GM21423 (cell line): ENCODE measurements at regions not wholly inside any gene's neighbourhood (a gene's known extent, or its start where the extent isn't known, plus 50 kb on each side); places are given as distances from the start of the nearest gene placed in this dataset.

Experiments
- ATAC-seq: cut with Tn5 transposase; IDR thresholded peaks from one replicate; pipeline ENCODE4 v1.9.1; 2021; ENCODE audit warnings: mild to moderate bottlenecking, moderate library complexity; ENCODE audit not compliant: unreplicated experiment

DNA sequence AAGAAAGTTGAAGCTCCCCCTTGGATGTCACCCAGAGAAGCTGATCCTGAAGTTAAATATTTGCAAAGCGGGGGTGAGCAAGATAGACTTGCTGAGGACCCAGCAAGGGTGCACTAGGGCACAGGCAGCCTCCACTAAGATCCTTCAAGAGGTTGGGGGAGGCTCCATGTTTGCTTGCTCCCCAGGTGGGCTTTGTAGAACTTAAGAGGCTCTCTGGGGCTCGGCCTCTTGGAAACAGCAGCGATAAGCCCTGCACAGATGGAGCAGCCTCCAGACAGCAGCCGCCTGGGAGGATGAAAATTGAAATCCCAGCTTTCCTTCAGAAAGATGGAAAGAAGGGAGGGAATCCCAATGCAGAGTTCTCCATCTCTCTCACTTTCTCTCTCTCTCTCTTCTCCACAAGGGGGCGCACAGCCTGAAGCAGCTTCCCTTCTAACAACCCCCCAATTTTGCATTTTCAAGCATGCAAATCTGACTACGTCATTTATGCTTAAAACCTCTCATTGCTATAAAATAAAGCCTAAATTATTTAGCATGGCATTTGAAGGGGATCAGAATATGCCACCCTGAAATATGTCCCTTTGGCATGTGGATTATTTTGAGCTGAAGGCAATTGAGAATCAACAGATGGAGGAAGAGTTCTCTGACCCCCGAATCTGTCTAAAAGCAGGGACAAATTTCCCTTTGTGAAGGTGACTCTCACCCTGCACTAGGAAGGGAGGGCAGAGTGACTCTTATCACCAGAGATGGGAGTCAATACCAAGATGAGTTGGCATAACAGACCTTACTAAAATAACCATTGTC is 185.7 kb upstream of the KLHL29 start:
- no peak for ATAC-seq

DNA sequence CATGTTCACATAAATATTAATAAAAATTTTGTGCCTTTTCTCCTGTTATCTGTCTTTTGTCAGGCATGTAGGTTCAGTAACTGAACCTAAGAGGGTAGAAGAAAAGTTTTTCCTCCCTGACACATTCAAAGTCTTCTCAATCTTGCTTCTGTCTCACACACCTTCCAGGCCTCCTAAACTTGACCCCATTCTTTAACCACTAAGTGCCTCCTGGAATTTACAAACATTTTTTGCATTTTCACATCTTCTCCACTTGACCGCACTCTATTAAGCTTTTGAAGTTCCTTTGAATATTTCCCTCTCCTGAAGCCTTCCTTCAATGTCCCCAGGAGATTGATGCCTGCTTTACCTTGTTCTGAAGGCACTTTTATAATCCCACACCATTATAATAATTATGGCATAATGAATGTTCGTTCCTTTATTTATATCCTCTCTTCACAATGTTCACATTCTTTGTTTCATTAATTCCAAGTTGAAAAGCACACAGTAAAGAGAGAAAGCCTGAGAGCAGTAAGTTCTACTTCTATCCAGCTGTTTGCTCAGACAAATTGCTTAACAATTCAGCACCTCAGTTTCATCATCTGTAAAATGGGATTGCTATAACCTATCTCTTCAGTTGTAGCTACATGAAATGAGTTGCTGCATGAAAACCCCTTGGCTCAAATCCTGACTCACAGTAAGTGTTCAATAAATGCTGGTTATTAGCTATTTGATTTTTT is 184.8 kb upstream of the KLHL29 start:
- no peak for ATAC-seq

DNA sequence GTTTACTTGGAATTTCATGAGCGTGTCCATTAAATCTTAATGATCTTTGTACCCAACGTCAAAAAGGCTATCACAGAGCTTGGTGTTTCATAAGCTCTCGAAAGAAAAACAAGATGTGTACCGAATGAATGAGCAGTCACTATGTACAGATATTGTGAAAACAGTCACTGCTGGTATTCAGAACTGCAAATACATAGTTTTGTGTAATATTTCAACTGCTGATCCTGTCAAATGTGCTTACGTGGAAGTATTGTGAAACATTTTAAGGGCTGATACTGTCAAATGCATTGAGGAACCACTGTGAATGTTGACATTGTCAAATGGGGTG is 184.2 kb upstream of the KLHL29 start:
- no peak for ATAC-seq

DNA sequence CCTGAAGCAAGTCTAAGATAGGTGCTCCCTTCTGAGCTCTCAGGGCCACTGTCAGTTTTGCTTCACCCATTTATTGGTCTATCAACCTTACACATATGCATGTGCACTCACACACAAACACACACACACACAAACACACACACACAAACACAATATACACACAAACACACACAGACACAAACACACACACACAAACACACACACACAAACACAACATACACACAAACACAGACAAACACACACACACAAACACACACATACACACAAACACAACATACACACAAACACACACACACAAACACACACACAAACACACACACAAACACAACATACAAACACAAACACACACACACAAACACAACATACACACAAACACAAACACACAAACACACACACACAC is 181.6 kb upstream of the KLHL29 start:
- ATAC-seq, result no peak

DNA sequence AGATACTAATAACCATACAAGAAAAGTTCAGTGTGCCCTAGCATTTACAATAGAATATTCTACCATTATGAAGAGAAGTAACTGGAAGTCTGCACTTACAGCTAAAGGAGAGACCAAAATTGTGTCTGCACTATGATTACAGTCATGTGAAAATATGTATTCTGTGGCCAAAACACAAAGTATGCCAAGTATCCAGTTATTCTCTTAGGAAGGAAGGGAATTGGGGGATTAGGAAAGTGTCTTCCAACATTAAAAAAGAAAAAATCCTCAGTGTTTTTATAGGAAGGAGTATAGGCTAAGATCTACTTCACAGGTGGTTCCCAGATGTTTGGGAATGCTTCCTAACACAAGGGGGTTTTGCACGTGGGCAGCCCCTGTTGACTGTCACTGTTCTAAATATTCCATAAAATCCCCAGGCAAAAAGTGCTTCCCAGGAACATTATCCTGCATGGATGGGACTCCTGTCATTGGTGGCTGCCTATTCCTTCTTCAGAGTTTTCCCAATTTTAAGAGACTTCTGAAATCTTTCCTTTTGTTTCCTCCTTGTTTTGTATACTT is 180.2 kb upstream of the KLHL29 start:
- no peak for ATAC-seq

DNA sequence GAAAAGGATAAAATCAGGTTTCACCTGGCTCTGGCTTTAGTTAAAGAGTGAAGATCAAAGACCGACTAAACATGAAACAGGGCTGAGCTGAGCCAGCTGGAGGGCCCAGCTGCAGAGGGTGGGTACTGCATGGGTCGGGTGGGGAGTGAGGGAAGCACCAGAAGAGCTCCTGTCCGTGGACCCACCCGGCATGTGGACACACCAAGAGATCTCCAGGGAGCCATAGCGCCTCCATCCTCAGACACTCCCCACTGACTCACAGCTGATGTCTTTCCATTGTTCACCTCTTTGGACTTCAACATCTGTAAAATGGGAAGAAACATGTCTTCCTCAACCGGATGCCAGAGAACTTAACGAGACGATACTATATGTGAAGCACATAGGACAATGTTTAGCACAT is 178.3 kb upstream of the KLHL29 start:
- no peak for ATAC-seq

GRCh38 chr2:23207871-23208270 is 177.1 kb upstream of the KLHL29 start:
- no peak for ATAC-seq

DNA sequence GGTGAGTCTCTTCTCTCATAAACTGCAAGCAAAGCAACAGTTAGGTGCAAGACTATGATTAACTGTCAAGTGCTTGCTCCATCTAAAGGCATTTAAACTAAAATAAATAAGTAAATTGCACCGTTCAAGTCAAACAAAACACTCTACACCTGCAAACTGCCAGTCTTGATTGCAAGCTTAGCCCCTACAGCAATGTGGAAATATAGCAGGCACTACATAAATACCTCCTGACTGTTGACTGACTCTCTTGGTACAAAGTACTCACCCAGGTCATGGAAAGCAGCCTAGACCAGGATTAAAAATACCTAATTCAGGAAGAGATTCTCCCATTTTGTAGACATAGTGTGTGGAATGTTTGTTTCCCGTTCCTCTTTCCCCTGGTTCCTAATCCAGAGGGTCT is 176.6 kb upstream of the KLHL29 start:
- ATAC-seq, result no peak

DNA sequence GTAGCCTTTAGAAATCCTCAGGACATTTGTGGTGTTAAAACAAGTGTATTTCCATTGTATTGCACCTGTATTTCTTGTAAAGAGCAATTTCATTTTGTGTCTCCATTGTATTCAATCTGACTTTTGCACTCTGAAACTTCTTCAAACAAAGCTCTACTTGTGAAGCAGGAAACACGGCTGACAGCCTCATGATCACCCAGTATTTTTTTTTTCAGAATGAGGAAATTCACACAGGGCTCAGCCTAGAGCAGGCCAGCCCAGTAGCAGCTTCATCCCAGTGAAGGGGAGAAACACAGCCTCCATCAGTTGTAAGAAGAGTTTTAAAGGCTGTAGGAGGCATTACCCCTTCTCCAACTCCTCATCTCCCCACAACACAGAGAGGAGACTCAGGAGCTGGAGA is 175.9 kb upstream of the KLHL29 start:
- no peak for ATAC-seq

- no peak for ATAC-seq
Observed at GRCh38 chr2:23211987-23212583, 172.9 kb upstream of the KLHL29 start.

GRCh38 chr2:23213196-23213595 is 171.8 kb upstream of the KLHL29 start:
- no peak for ATAC-seq

- no peak for ATAC-seq
Observed at GRCh38 chr2:23215016-23215415, 170.0 kb upstream of the KLHL29 start.

- ATAC-seq, result no peak
Observed at GRCh38 chr2:23219666-23220065, 165.3 kb upstream of the KLHL29 start.

- ATAC-seq, result no peak
Observed at GRCh38 chr2:23220513-23221094, 164.4 kb upstream of the KLHL29 start.

DNA sequence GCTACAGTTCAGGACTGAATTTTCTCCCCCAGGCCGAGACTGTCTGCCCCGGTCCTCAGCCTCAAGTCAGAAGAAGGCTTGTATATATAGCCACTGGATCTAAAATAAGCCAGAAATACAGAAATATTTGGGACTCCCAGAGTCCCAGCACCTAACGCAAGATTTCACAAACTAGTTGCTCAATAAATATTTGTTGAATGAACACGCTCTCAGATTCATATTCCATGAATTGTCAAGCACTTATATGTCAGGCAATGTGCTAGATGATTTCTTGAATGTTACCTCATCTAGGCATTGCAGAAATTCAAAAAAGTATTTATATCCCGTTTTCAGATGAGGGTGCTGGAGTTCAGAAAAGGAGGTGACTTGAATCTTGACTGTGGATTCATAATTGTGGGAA is 163.7 kb upstream of the KLHL29 start:
- no peak for ATAC-seq

- no peak for ATAC-seq
Observed at GRCh38 chr2:23221901-23222300, 163.1 kb upstream of the KLHL29 start.

DNA sequence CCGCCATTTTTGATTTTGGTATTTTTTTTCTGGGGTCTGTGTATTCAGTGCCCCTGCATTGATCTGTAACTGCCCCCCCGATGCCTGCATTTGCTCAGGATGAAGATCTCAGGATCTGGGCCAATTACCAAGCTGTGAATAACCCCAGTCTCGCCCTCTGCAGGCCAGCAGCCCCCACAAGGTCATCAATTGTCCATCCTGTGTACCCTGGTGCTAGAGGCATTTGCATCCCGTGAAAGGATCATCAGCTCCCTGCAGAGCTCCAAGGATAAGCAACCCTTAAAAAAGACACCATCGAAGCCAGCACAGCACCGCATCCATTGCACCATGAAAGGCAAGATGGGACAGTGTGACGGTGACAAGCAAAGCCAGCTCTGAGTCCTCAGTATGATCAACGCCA is 154.1 kb upstream of the KLHL29 start:
- ATAC-seq, result no peak

DNA sequence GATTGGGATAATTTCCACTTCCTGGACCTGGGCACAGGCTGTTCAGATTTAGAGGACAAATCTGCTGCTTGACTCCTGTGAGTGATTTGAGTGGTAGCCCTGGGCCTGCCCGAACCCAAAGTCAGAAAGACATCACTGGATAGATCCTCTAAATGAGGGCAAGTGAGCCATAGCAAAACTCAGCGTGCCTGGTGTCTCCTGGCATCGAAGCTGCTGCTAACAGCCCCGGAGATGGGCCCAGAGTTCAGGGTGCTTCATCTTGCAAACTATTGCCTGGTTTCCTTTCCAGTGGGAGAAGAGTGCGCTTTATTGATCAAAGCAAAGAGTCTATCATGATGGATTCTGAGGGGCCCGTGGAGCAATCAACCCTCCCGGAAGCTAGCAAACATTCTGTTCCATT is 153.1 kb upstream of the KLHL29 start:
- ATAC-seq, result no peak

- no peak for ATAC-seq
Observed at GRCh38 chr2:23235292-23235691, 149.7 kb upstream of the KLHL29 start.

DNA sequence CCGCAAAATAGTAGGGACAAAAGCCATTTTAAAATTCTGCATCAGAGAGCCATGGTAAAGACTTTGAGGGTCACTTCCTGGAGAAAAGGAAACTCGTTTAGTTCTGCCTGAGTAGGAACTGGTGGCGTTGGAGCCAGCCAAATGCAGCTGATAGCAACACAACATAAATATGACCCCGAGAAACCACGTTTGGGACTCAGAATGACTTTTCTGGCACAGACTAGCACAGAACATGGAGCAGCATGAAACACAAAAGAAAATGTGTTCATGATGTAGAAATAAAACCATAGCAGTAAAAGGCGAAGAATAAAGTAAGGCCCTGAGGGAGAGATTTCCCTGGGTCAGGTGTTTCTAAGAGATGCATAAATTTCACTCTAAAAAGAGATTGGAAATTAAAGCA is 149.2 kb upstream of the KLHL29 start:
- no peak for ATAC-seq

GRCh38 chr2:23237147-23237546 is 147.8 kb upstream of the KLHL29 start:
- ATAC-seq, result no peak
